Activated CD8-positive, alpha-beta memory T cell treated with anti-CD3 and anti-CD28 coated beads, Interleukin-2, amount 50 U/mL, for 24 hours (primary cell): ENCODE measurements at regions not wholly inside any gene's neighbourhood (a gene's known extent, or its start where the extent isn't known, plus 50 kb on each side); places are given as distances from the start of the nearest gene placed in this dataset.

Experiments used
- DNase-seq: peaks from one replicate; pipeline ENCODE4 v3.0.0-alpha.2; 2020; ENCODE audit errors: extremely low read depth

DNA sequence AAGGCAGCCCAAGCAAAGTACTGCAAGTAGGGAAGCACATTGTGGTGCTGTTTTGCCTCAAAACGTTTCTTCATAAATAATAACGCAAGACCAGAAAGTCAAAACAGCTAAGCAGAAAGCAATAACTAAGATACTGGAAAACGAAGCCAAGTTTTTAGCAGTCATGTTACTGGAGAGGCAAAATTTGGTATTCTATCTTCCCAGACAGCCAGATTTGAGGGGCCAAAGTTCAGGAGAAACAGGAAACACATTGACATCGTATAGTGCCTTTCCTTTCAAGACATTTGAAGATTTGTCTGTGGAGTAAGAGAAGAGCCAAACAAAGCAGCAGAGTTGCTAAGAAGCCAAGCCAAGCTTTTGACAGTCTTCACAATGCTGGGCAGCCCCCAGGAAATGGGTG, 843.6 kb upstream of the NECTIN3 start:
- DNase-seq, result no peak

DNA sequence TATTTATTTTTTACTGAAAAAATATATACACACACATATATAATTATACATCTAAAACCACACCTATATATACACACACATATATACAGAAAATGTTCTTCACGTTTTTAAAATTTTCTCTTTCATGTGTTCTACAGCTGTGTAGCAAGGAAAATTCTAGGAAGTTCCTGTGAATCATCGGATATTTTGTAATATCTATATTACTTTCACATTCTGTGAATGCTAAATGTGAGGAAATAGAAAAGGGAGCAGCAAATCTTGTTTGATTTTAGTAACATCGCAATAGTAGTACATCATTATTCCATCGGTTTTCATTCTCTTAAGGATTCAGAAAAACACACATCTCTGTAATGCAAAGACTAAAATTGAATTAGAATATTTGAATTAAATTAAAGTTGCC, 836.8 kb upstream of the NECTIN3 start:
- no peak for DNase-seq

DNA sequence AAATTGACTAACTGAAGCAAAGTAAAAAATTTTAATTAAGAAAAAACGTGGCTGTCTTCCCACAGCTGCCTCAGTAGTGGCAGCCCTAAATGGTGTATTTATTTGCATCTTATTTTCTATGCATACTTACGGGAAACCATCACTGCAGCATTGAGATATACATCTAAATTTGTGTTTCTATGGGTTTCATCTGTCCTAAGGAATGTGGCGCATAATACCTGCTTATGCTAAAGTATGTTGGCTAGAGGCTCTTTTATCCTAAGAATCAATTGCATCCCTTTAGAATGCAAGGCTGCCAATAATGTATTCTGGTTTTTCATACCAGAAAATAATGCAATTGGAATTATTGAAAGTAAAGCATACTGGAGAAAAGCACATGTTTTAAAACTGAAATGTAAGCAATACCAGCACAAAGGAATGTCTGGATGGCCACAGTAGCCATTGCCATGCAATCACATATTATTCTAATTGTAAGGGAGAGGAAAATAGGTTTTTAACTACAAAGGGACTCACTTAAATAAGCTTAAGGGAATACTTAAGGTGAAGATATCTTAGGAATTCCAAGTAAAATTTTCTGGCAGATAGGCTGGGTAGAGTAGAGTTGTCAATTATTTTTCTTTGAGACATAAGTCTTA, 834.5 kb upstream of the NECTIN3 start:
- DNase-seq, result no peak

DNA sequence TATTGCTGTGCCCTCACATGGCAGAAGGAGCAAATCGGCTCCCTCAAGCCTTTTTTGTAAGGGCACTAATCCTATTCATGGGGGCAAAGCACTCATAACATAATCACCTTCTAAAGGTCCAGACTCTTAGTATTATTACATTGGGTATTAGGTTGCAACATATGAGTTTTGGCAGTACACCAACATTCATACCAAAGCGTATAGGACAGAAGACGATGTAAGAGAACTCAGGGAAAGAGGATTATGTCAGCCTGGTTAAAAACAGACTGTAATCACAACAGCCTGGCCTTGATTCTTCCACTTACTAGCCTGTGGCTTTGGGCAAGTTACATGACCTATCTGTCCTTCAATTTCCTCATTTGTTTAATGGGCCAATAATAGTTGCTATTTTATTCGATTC, 828.5 kb upstream of the NECTIN3 start:
- no peak for DNase-seq

DNA sequence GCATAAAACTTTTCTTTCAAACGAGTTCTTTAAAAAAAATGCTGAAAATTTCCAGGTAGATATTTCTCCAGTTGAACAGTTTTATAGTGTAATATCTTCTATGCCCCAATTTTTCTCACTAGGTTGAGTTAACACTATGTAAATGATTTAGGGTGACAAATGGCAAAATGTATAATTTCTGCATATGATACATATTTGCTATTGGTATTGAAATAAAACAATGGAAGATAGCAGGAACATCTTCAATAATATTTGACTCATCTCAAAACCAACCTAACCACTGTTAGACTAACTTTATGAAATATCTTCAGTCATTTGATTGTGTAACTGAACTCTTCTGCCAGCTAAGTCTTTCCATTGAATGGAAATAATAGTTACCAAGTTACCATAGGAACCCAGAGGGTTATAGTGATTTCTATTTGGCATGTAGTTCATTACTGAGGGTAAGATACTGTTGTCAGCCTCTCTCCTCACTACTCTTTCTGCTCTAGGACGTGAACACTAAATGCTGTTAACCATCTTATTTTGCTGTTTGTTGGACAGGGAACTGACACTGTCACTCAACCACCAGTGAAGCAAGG, 824.7 kb upstream of the NECTIN3 start:
- DNase-seq, result no peak

DNA sequence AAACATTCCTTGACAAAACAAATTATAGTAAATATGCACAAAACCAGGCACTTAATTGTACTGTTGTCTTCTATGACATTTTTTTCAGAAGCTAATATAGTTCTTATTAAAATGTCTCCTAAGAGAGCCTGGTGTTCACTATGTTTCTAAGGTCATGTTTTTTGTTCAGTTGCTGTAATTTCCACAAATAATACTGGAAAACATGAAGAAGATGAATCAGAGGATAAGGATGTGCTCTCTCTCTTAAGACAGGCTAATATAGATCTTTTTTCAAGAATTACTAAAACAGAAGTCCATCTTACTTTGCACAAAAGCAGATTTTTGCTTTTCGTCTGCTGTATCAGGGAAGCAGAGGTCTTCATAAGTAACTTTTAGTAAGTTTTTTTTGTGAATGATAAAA, 823.0 kb upstream of the NECTIN3 start:
- no peak for DNase-seq

DNA sequence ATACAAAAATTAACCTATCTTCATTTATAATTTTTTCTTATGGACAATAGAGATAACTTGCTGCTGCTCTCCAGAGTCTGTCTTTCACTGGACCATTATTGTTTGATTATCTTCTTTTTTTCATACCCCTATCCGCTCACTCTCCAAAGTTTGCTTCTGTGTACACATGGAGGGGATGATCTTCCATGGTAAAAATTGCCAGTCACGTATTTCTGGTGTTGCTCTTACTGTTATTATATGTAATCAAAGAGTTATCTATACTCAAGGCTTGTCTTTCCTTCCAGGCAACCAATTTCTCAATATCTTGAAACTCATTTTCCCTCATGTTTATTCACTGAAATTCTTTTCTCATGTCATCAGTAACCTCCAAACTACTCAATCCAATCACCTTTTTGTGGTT, 817.8 kb upstream of the NECTIN3 start:
- no peak for DNase-seq

DNA sequence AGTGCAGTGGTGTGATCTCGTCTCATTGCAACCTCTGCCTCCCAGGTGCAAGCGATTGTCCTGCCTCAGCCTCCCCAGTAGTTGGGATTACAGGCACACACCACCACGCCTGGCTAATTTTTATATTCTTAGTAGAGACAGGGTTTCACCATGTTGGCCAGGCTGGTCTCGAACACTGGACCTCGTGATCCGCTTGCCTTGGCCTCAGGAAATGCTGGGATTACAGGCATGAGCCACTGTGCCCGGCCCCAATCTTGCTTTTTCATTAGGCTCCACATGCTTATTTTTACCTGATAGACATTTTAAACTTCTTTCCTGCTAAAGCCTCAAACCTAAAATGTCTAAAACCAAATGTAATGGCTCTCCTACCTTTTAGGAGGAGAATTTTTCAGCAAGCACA, 817.0 kb upstream of the NECTIN3 start:
- DNase-seq, result no peak

DNA sequence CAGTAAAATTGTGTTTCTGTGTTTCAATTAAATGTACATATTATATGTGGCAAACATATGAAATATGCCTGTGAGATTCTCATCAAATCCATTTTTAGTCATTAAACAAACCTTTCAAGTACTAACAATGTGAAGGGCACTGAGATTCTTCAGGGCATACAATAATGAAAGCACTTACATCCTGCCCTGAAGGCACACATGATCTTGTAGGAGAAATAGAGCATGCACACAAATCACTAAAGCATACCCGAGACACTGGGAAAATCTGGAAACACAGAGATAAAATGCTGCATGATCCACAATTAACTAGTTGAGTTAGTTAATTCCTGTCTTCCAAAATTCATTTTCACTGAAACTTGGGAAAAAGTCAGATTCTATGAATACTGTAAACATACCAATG, 810.5 kb upstream of the NECTIN3 start:
- no peak for DNase-seq

DNA sequence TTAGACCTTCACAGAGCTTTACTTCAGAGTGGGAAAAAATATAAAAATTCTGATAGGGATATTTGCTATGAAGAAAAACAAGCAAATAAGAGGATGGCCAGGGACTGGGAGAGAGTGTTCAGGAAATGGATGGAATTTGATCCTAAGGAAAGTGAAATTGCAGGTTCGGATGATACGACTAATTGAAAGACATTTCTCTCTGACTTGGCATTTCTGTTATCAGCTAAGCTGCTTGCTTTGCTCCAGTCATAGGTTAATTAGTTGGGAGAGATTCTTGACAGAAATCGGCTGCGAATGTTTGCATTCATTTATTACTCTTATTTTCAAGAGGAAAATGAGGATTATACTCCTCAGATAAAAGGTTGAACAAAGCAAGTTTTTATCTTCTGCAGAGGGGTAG, 808.7 kb upstream of the NECTIN3 start:
- no peak for DNase-seq

DNA sequence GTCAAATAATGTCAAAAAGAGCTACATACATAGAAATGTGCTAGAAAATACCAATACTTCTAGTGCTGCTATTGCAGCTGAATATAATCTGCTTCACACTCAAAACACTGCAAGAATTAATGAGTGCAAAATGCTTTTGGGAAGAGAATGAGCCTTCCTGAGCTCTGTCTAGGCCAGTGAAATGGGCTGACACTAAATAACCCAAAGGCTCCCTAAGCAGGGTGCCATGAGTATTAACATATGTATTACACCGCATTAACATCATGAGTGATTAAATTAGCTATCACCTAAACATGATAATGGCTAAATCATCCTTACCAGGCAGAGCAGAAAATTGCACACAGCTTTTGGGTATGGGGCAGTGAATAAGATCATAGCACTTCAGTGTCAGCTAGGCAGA, 806.3 kb upstream of the NECTIN3 start:
- no peak for DNase-seq

DNA sequence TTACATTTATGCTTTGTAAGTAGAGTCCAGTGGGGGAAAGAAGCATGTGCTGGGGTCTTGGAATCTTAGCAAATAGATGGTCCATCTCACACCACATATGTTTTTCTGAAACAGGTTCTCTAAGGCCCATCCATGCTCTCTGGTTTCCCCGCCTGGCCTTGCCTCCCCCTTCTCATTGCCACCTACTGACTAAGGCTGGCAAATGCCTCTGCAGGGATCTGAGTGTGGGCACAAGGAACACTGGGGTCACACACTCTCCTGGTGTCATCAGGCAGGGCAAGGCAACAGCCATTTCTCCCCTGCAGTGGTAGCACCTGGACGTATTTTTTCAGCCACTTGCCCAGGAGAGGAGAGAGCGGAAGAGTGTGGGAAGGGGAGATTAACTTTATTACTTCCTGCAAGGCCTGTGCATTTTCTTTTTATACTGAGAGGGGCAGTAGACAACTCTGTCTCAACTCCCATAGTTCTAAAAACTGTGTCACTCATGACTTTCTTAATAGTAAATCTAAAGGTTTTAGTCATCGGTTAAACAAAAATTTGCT, 804.2 kb upstream of the NECTIN3 start:
- DNase-seq, result no peak

DNA sequence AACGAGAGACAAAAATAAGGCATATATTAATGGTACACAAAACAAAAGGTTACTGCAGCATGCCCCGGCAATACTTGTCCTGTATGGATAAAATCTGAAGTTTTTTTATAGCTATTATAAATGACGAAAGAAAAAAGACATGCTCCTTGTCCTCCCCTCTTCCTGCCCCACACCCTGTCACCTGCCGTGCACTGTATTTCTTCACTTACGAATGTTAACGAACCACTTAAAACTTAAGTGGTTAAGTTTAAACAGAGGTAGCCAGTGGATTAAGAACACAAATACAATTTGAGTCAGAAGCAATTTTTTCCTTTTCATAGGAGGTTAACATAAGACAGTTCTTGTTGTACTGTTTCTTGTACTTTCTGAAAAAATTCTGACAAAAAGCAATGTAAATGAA, 799.1 kb upstream of the NECTIN3 start:
- no peak for DNase-seq

DNA sequence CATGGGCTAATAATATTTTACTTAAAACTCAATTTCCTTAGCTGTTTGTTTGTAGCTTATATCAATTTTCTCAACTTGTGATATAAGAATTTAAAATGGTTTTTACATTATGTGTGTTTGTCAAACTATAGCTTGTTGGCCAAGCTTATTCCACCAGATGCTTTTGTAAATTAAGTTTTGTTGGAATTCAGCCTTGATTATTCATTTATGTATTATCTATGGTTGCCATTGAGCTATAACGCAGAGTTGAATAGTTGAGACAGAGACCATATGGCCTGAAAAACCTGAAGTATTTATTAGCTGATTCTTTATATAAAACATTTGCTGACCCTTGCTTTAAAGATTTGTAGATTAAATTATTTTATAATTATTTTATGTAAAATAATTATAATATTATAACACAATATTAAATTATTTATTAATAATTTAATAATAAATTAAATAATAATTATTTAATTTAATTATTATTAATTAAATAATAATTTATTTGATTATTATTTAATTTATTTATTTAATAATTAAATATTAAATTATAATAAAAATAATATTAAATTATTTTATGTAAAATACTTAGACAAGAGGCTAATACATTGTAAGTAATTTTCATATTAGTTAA, 779.6 kb upstream of the NECTIN3 start:
- no peak for DNase-seq

DNA sequence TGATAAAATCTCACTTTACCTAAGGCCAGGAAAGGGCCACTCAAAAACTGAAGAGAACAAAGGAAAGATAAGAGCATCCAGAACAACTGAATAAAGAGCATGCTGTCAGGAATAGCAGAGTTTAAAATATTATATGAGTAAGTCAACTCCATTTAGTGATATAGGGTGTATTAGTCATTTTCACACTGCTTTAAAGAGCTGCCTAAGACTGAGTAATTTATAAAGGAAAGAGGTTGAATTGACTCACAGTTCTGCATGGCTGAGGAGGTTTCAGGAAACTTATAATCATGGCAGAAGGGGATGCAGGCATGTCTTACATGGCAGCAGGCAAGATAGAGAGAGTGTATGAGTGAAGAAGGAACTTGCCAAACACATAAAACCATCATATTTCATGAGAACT, 778.0 kb upstream of the NECTIN3 start:
- no peak for DNase-seq

DNA sequence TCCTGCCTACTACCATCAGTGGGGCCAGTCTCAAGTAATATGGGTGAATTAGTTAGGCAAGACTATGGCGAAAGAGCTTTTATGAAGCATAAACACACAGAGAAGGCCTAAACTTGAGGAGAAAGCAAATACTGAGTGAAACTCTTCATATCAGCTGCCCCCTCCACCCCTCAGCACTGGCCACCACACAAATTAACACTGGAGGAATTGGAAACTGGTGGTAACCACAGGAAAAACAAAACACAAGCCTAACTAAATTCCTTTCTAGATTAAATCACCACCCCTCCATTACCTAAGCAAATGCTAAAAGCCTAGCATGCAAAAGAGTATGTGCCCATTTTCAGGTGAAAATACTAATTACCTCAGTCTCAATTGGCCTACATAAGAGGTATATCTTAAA, 774.7 kb upstream of the NECTIN3 start:
- DNase-seq, result no peak

DNA sequence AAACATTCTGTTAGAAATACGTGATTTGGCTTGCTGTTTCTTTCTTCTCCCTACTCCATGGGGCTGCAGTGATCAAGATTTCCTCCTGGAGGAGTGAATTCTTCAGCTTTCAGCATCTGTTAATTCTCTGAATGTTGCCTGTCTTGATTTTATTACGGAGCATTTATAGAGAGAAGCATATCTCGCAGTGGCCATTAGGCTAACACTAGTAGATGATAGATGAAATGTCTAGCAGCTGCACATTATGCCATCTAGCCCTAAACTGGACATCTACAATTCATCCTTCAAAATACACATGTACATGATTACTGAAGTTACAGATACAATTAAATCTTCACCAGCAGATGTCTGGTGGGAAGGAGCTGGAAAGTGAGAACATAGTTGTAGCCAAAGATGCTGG, 769.8 kb upstream of the NECTIN3 start:
- DNase-seq, result no peak

DNA sequence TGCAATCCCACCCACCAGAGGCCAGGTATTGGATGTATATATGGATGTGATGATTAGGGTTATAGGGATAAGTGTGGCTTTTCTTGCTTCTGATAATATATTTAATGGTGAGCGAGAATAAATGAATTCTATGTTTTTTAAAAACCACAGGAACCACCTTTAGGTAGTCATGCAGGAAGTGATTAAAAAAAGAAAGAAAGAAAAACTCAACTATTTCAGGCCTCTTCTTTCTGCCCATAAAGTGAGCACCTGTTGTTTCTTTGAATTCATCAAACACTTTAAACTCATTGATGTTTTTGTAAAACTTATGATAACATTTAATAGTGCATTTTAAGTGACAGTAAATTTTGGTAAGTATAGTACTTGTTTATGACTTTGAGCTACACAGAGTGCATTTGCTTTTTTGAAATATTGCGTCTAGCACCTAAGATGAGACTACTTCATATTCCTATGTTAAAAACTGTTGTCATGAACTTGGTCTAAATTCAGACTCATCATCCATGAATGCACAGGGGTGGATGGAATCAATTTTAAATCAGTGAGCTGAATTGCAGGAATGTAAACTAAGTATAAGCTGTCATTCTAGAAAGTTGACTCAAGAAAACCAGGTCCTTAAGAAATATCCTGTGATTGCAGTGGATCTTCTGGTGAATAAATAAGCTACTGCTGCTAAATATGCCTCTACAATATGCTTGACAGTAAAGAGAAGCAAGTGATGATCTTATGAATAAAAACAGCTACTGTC, 764.4 kb upstream of the NECTIN3 start:
- DNase-seq, result no peak

DNA sequence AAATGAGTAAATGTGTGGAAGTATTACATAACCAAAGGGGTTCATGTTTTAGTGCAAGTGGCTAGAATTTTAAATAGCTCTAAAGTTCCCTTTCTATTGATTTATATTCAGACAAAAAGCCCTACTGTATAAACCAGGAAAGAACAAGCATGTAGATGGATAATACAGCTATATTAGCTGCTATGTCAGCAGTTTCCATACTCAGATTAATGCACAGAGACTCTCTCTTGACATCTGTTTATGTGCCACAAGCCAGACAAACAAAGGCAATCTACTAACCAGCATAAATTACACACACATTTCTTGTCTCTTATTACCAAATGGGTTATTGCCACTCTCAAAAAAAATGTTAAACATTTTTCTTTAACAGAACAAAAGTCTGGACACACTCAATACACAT, 760.1 kb upstream of the NECTIN3 start:
- no peak for DNase-seq

DNA sequence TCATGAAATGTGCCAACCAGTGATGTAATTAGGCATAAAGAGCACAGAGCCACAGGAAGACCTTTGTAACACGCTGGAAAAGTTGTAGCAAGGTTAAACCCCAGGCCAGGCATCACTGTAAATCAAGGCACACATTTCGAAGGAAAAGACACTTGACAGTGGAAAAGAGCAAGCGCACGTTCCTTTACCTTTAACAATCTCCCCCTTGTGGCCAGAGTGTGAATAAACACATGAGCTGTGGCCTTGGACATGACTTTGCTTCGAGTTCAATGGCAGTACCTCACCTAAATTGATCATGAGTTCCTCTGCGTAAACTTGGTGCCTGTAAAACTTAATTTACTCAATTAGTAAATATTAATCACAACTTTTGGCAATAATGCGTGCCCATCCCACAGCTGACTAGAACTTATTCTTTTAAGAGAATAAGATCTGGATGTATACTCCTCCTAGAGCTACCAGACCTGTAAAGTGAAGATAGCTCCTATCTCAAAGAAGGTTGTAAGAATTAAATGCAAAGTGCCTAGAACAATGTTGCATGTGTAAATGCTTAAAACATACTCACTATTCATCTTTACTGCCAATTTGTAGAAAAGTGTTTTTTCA, 757.0 kb upstream of the NECTIN3 start:
- DNase-seq, result peak; percentile 34

DNA sequence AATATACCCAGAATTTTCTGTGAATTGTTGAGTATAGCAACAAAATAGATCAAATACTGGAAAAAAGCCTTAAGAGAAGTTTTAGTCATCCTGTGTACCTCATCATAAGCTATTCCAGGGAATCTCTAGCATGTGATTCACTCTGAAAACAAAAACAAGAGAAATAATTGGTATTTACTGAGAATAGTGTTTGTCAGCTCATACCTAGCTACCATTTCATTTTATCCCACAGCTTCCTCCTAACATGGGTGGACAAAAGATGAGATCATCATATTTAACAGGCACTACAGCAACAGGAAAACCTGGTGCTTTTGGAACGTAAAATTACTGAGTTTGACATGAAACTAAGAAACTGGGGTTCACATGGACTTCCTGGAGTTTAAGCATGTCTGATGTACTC, 753.5 kb upstream of the NECTIN3 start:
- DNase-seq, result no peak

DNA sequence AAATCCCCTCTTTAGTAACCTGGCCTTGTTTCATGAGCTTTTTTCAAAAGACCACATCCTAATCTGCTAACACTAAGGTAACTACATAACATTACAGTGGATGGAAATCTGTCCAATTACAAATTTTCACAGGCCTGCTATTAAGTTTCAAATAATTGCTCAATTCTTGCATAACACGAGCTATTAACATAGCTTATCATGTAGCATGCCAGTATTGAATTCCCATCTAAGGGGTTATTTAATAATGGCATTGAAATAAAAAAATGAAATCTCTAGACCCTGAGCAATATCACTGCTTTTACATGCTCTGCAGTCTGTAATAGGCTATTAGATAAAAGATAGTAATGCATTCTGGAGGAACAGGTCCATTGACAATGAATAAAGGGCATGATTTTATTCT, 748.3 kb upstream of the NECTIN3 start:
- DNase-seq, result no peak
